Mesothelial cell of epicardium (in vitro differentiated cells): ENCODE measurements at regions not wholly inside any gene's neighbourhood (a gene's known extent, or its start where the extent isn't known, plus 50 kb on each side); places are given as distances from the start of the nearest gene placed in this dataset.

Experiments
- DNase-seq, 2 experiments: peaks; one replicate each; pipeline ENCODE4 v3.0.0; 2021; ENCODE audit warnings: low spot score in 2 of 2; ENCODE audit not compliant: unreplicated experiment in 2 of 2
- H3K27ac Mint-ChIP-seq: 2 replicates; pipeline ENCODE4 v1.8.0; 2021; ENCODE audit warnings: mixed read lengths
- H3K27me3 Mint-ChIP-seq: 2 replicates; pipeline ENCODE4 v1.8.0; 2021; ENCODE audit warnings: low read depth, mixed read lengths
- H3K36me3 Mint-ChIP-seq: 2 replicates; pipeline ENCODE4 v1.8.0; 2021; ENCODE audit warnings: mixed read lengths
- H3K4me1 Mint-ChIP-seq: 2 replicates; pipeline ENCODE4 v1.8.0; 2021; ENCODE audit warnings: mixed read lengths
- H3K4me3 Mint-ChIP-seq: 2 replicates; pipeline ENCODE4 v1.8.0; 2021; ENCODE audit warnings: mild to moderate bottlenecking, moderate library complexity, mixed read lengths
- H3K9me3 Mint-ChIP-seq: 2 replicates; pipeline ENCODE4 v1.8.0; 2021; ENCODE audit warnings: mixed read lengths
- TF ChIP-seq, protein P1 (sequence below): fragments of 200-600 bp; sonication (generic); IDR thresholded peaks from one replicate; pipeline ENCODE4 v1.5.0; 2021; ENCODE audit warnings: antibody characterized with exemption; ENCODE audit not compliant: unreplicated experiment

DNA sequence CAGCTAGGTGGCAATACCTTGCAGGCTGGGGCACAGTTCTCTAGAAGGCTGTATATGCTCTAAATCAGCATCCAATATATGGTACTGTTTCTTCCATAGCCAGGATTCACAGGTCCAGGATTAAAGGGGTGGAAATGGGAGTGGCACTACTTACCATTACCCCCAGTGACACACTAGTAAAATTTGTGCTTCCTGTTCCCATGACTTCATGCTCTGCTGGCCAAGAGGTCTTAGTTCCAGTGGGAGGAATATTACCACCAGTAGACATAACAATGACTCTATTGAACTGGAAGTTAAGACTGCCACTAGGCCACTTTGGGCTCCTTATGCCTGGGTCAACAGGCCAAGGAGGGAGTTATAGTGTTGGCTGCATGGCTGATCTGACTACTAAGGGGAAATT is 174.3 kb upstream of the TNFAIP3 start:
- H3K27me3 Mint-ChIP-seq, result no peaks in the 10 kb centered on the region
- no peaks in the 10 kb centered on the region for H3K9me3 Mint-ChIP-seq
- H3K36me3 Mint-ChIP-seq, result no peaks in the 10 kb centered on the region
- H3K27ac Mint-ChIP-seq, result no peak overlapping the region
- no peak for DNase-seq
- no peak overlapping the region for H3K4me3 Mint-ChIP-seq
- peaks cover 15% of the 10 kb centered on the region for H3K4me1 Mint-ChIP-seq
- TF ChIP-seq, protein P1, sequence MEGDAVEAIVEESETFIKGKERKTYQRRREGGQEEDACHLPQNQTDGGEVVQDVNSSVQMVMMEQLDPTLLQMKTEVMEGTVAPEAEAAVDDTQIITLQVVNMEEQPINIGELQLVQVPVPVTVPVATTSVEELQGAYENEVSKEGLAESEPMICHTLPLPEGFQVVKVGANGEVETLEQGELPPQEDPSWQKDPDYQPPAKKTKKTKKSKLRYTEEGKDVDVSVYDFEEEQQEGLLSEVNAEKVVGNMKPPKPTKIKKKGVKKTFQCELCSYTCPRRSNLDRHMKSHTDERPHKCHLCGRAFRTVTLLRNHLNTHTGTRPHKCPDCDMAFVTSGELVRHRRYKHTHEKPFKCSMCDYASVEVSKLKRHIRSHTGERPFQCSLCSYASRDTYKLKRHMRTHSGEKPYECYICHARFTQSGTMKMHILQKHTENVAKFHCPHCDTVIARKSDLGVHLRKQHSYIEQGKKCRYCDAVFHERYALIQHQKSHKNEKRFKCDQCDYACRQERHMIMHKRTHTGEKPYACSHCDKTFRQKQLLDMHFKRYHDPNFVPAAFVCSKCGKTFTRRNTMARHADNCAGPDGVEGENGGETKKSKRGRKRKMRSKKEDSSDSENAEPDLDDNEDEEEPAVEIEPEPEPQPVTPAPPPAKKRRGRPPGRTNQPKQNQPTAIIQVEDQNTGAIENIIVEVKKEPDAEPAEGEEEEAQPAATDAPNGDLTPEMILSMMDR, result no peak

DNA sequence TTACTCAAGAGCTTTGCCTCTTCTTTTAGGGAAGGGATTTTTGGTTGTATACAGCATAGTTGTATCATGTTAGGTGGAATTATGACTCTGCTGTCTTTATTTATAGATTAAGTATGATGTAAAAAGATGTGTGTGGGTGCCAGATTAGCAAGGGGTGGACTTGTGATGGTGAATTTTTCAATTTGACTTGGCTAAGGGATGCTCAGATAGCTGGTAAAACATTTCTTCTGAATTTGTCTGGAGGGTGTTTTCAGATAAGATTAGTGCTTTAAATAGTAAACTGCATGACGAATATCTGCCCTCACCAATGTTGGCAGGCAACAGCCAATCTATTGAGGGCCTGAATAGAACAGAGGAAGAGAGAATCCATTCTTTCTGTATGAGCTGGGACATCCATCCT is 173.3 kb upstream of the TNFAIP3 start:
- Mint-ChIP-seq H3K4me1 (peaks cover 16% of the 10 kb centered on the region), H3K4me3 (no peak overlapping the region), H3K27me3 (no peaks in the 10 kb centered on the region), H3K36me3 (no peaks in the 10 kb centered on the region), H3K9me3 (no peaks in the 10 kb centered on the region), H3K27ac (no peak overlapping the region)
- TF ChIP-seq, protein P1, result no peak
- no peak for DNase-seq

DNA sequence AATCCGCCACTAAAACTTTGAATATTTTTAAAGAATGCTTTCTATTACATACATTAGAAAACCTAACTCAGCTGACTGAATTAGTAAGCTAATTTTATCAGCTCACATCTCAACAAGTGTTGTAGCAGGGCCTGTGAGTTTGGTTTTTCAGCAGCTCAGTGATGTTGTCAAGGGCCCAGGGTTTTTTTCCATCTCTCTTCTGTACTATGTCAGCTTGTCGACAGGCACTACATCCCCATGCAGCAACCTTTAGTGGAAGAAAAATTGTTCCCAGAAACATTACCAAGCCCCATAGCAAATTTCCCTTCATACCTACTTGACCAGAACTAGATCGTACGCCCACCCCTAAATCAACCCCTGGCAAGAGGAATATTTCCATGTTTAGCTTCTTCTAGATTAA is 170.3 kb upstream of the TNFAIP3 start:
- Mint-ChIP-seq H3K4me1 (peaks cover 22% of the 10 kb centered on the region), H3K27ac (no peak overlapping the region), H3K27me3 (no peaks in the 10 kb centered on the region), H3K4me3 (no peak overlapping the region), H3K9me3 (no peaks in the 10 kb centered on the region), H3K36me3 (no peaks in the 10 kb centered on the region)
- TF ChIP-seq, protein P1, result no peak
- DNase-seq, result no peak

DNA sequence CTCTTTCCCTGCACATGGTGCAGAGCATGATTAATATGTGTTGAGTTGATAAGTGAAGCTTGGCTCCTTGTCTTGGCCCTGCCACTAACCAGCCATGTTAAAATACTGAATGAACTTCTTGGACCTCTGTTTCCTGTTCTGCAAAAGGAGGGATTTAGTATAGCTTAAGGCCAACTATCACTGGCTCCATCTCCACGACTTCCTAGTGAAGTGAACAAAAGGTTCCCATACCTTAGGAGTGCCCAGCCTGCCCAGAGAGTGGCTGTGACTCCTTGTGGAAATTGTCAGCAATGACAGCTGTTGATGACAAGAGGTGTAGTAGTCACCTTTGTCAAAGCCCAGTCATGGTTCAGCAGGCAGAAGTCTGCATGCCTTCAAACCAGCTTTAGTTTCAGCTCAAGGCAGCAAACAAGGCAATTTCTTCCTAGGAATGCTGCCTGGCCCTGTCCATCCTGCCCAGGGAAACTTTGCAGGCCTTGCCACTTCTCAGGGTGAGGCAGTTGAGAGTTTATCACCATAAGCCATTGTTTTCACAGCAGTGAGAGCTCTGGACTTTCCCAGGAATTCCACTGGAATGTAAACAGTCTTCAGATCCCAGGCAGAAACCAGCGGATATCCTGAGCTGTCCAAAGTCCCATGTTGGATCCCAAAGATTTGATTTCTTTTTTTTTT is 169.7 kb upstream of the TNFAIP3 start:
- DNase-seq, result no peak
- Mint-ChIP-seq H3K36me3 (no peaks in the 10 kb centered on the region), H3K4me1 (peaks cover 22% of the 10 kb centered on the region)

DNA sequence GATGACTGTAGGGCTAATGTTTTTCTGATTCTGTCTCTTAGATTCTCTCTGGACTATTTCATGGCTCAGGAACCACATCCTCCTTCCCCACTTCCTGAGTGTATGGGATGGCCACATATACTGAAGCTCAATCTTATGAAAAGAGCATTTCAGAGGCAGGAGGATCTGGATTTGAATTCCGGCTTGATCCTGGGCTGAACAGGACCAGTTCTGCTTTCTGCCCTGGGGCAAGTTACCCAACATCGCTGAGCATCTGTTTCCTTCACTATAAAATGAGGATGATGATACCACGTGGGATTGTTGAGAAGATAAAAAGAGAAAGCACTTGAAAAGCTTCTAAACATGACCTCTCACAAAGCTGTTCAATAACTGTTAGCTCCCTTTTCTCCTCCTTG is 168.4 kb upstream of the TNFAIP3 start:
- Mint-ChIP-seq H3K27ac (no peak overlapping the region), H3K4me1 (peaks cover 22% of the 10 kb centered on the region), H3K36me3 (no peaks in the 10 kb centered on the region), H3K4me3 (no peak overlapping the region), H3K27me3 (no peaks in the 10 kb centered on the region), H3K9me3 (no peaks in the 10 kb centered on the region)
- DNase-seq, result no peak
- TF ChIP-seq, protein P1, result no peak

More for the DNA sequence above, 169.7 kb upstream of the TNFAIP3 start:
- no peak overlapping the region for H3K4me3 Mint-ChIP-seq
- H3K27me3 Mint-ChIP-seq, result no peaks in the 10 kb centered on the region
- no peaks in the 10 kb centered on the region for H3K9me3 Mint-ChIP-seq
- TF ChIP-seq, protein P1, result no peak
- H3K27ac Mint-ChIP-seq, result peak overlapping the region; percentile 62
